ENCODE measurements at regions not wholly inside any gene's neighbourhood (a gene's known extent, or its start where the extent isn't known, plus 50 kb on each side); places are given as distances from the start of the nearest gene placed in this dataset.
"Not testable (repeated sequence)": the region's sequence is repeated elsewhere in the genome, so short reads cannot be mapped to it uniquely, and the experiment has no call there.

DNA sequence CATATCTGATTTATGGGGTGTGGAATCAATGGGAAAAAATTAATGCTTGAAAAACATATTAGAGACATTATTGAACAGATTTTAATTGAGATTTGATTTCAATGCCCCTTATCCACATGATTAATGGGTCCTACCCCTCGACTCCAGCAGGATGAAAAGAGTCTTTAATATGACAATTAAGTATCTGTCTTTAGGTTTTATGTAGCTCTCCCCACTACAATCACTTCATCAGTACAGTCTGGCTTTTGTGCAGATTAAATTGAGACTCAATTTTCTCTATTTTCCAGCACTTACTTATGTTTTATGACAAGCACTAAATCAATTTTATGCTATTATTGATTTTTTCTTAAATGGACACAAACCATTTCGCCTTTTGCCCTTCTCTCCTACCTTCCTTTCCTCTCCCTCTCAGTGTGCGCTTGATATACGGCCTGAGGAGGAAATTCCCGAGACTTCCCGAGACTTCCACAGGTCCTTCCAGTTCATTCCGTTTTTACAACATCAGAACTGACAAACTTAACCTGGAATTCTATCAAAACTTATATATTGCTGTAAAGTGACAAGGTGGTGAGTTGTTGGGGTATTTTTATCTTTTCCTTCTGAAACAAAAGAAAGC, 555.1 kb upstream of the SALL3 start:
- Histone ChIP-seq H3K36me3 (ENCODE audit: control insufficient read depth, insufficient read depth, low read length, severe bottlenecking) (no peaks in the 10 kb centered on the region), H3K4me1 (ENCODE audit: control insufficient read depth, insufficient read depth, low read length) (no peaks in the 10 kb centered on the region), H3K9me3 (ENCODE audit: control insufficient read depth, low read length) (no peaks in the 10 kb centered on the region), H3K9ac (ENCODE audit: low read length) (no peak overlapping the region), H3K27me3 (replicated peaks; ENCODE audit: control insufficient read depth, insufficient read depth, low read length) (no peaks in the 10 kb centered on the region), H3K4me3 (ENCODE audit: low read length) (no peak overlapping the region)
- DNase-seq (ENCODE audit: low read depth) = no peak

DNA sequence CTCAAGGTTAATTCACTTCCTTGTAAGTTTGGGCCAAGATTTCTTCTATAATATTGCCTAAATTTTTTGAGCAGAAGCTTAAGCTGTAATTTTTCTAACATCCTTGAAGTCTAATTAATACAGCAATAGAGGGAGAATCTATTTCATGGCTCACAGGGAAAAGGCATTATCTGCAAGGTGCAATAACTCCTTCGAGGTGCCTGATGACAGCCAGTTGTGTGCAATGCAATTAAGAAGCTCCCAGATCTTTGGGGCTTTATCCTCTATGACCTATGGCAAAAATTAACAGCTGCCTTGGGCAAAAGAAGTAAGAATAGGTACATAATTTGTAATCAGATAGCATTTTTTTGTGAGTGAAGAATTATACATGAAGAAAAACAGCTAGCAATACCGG, 554.6 kb upstream of the SALL3 start:
- Histone ChIP-seq H3K4me3 (ENCODE audit: low read length) (no peak overlapping the region), H3K27me3 (replicated peaks; ENCODE audit: control insufficient read depth, insufficient read depth, low read length) (no peaks in the 10 kb centered on the region), H3K36me3 (ENCODE audit: control insufficient read depth, insufficient read depth, low read length, severe bottlenecking) (no peaks in the 10 kb centered on the region), H3K9ac (ENCODE audit: low read length) (no peak overlapping the region), H3K9me3 (ENCODE audit: control insufficient read depth, low read length) (no peaks in the 10 kb centered on the region), H3K4me1 (ENCODE audit: control insufficient read depth, insufficient read depth, low read length) (no peaks in the 10 kb centered on the region)
- no peak for DNase-seq (ENCODE audit: low read depth)

- Histone ChIP-seq H3K9ac (ENCODE audit: low read length) (no peak overlapping the region), H3K9me3 (ENCODE audit: control insufficient read depth, low read length) (peaks cover 3% of the 10 kb centered on the region), H3K36me3 (ENCODE audit: control insufficient read depth, insufficient read depth, low read length, severe bottlenecking) (no peaks in the 10 kb centered on the region), H3K4me1 (ENCODE audit: control insufficient read depth, insufficient read depth, low read length) (no peaks in the 10 kb centered on the region), H3K4me3 (ENCODE audit: low read length) (no peak overlapping the region), H3K27me3 (replicated peaks; ENCODE audit: control insufficient read depth, insufficient read depth, low read length) (no peaks in the 10 kb centered on the region)
- no peak for DNase-seq (ENCODE audit: low read depth)
These were observed 552.5 kb upstream of the SALL3 start for GRCh38 chr18:78427081-78427480.

DNA sequence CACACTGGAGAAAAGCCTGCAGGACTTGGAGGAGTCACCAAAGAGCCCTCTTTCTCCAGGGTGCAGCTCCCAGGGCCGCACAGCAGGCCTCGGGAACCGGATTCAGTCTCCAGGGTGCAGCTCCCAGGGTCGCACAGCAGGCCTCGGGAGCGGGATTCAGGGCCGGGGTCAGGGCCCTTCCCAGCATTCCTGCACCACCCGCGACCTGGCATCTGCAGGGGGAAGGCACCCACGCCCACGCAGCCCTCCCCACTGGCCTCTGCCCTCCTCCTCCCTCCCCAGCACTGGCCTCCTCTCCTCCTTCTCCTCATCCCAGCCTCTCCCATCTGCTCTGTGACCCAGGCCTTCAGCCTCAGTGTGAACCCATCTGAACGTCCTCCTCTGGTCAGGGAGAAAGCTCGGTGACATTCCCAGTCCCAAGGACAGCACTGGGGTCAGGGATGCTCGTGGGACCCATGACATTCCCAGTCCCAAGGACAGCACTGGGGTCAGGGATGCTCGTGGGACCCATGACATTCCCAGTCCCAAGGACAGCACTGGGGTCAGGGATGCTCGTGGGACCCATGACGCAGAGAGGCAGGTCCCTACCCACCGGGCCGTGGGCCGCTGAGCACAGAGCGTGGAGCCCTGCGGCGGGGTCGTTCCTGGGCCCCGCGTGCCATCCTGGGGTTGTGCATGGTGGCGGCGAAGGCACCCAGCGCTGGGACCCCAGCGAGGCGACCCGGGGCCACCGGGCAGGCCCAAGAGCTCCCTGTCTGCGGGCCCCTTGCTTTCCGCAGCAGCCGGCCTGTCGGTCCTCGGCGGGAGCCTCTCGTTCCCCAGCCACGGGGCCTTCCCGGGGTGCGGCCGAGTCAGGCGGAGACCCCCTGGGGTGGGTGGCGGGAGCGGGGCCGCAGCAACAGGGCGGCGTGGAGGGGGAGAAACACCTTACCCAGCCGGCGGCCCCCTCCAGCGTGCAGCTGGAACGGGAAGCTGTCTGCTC, 550.2 kb upstream of the SALL3 start:
- no peaks in the 10 kb centered on the region for H3K4me1 ChIP-seq (ENCODE audit: control insufficient read depth, insufficient read depth, low read length)
- H3K9me3 ChIP-seq (ENCODE audit: control insufficient read depth, low read length) = peaks cover 3% of the 10 kb centered on the region
- no peak overlapping the region for H3K9ac ChIP-seq (ENCODE audit: low read length)
- H3K27me3 ChIP-seq (replicated peaks; ENCODE audit: control insufficient read depth, insufficient read depth, low read length) = no peaks in the 10 kb centered on the region
- H3K36me3 ChIP-seq (ENCODE audit: control insufficient read depth, insufficient read depth, low read length, severe bottlenecking) = no peaks in the 10 kb centered on the region
- no peak overlapping the region for H3K4me3 ChIP-seq (ENCODE audit: low read length)
- DNase-seq (ENCODE audit: low read depth) = no peak

GRCh38 chr18:78430131-78430758, 549.4 kb upstream of the SALL3 start:
- DNase-seq (ENCODE audit: low read depth) = no peak
- peaks cover 3% of the 10 kb centered on the region for H3K9me3 ChIP-seq (ENCODE audit: control insufficient read depth, low read length)
- no peaks in the 10 kb centered on the region for H3K36me3 ChIP-seq (ENCODE audit: control insufficient read depth, insufficient read depth, low read length, severe bottlenecking)
- H3K27me3 ChIP-seq (replicated peaks; ENCODE audit: control insufficient read depth, insufficient read depth, low read length) = no peaks in the 10 kb centered on the region
- H3K4me3 ChIP-seq (ENCODE audit: low read length) = no peak overlapping the region
- no peaks in the 10 kb centered on the region for H3K4me1 ChIP-seq (ENCODE audit: control insufficient read depth, insufficient read depth, low read length)
- H3K9ac ChIP-seq (ENCODE audit: low read length) = no peak overlapping the region

- DNase-seq (ENCODE audit: low read depth) = no peak
These were observed 548.0 kb upstream of the SALL3 start for GRCh38 chr18:78431606-78432005.

DNA sequence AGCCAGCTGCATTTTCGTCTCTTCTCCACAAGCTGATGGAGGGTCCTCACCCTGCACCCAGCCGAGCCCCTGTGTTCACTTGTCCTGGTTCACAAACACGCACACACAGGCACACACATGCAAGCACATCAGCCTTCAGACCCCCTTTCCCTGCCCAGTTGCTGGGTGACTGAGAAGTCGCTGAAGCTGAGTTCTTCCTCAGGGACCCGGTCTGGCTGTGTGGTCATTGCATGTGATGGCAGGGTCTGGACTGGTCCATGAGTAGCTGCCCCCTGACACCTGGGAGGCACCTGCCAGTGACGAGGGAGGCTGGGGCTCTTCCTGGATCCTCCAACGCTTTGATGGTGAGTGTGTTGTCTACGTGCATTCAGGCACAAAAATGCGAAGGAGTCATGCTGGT, 546.1 kb upstream of the SALL3 start:
- no peaks in the 10 kb centered on the region for H3K4me1 ChIP-seq (ENCODE audit: control insufficient read depth, insufficient read depth, low read length)
- H3K9me3 ChIP-seq (ENCODE audit: control insufficient read depth, low read length) = peaks cover 3% of the 10 kb centered on the region
- no peak overlapping the region for H3K4me3 ChIP-seq (ENCODE audit: low read length)
- H3K27me3 ChIP-seq (replicated peaks; ENCODE audit: control insufficient read depth, insufficient read depth, low read length) = no peaks in the 10 kb centered on the region
- H3K36me3 ChIP-seq (ENCODE audit: control insufficient read depth, insufficient read depth, low read length, severe bottlenecking) = no peaks in the 10 kb centered on the region
- no peak for DNase-seq (ENCODE audit: low read depth)
- no peak overlapping the region for H3K9ac ChIP-seq (ENCODE audit: low read length)

More at GRCh38 chr18:78431606-78432005, 548.0 kb upstream of the SALL3 start:
- Histone ChIP-seq H3K4me3 (ENCODE audit: low read length) (no peak overlapping the region), H3K36me3 (ENCODE audit: control insufficient read depth, insufficient read depth, low read length, severe bottlenecking) (no peaks in the 10 kb centered on the region), H3K9me3 (ENCODE audit: control insufficient read depth, low read length) (peaks cover 3% of the 10 kb centered on the region), H3K27me3 (replicated peaks; ENCODE audit: control insufficient read depth, insufficient read depth, low read length) (no peaks in the 10 kb centered on the region), H3K9ac (ENCODE audit: low read length) (no peak overlapping the region), H3K4me1 (ENCODE audit: control insufficient read depth, insufficient read depth, low read length) (no peaks in the 10 kb centered on the region)

DNA sequence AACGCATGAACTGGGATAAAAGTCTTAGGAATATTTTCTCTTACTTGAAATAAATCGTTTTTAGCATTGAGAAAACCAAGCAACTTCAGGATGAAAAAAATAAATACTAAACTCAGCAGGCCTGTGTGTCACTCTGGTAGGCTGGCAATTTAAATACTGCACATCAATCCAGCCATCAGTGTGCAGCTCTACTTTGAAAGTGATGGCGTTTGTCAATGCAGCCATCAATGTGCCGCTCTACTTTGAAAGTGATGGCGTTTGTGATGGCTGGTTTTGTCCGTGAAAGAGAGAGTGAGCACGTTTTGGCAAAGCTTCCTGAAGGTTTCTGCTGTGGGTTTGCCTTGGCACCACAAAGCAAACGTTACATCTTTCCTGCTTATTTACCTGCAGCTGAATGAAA, 543.5 kb upstream of the SALL3 start:
- H3K36me3 ChIP-seq (ENCODE audit: control insufficient read depth, insufficient read depth, low read length, severe bottlenecking) = no peaks in the 10 kb centered on the region
- H3K27me3 ChIP-seq (replicated peaks; ENCODE audit: control insufficient read depth, insufficient read depth, low read length) = no peaks in the 10 kb centered on the region
- H3K4me3 ChIP-seq (ENCODE audit: low read length) = no peak overlapping the region
- no peak overlapping the region for H3K9ac ChIP-seq (ENCODE audit: low read length)
- DNase-seq (ENCODE audit: low read depth) = no peak
- H3K4me1 ChIP-seq (ENCODE audit: control insufficient read depth, insufficient read depth, low read length) = no peaks in the 10 kb centered on the region
- peaks cover 3% of the 10 kb centered on the region for H3K9me3 ChIP-seq (ENCODE audit: control insufficient read depth, low read length)

DNA sequence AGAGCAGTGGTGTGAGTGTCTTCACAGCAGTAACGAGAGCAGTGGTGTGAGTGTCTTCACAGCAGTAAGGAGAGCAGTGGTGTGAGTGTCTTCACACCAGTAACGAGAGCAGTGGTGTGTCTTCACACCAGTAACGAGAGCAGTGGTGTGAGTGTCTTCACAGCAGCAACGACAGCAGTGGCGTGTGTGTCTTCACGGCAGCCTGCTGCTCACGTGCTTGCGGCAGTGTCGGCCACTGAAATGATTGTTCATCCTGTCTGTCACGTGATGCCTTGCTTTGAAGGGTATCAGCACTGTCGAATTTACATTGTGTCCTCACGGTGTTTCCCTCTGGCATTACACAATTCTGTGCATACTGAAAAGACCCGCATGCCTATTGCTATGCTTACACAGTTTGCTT, 541.4 kb upstream of the SALL3 start:
- H3K9ac ChIP-seq (ENCODE audit: low read length); H3K27me3 ChIP-seq (replicated peaks; ENCODE audit: control insufficient read depth, insufficient read depth, low read length); H3K9me3 ChIP-seq (ENCODE audit: control insufficient read depth, low read length); H3K4me3 ChIP-seq (ENCODE audit: low read length); H3K36me3 ChIP-seq (ENCODE audit: control insufficient read depth, insufficient read depth, low read length, severe bottlenecking); H3K4me1 ChIP-seq (ENCODE audit: control insufficient read depth, insufficient read depth, low read length); DNase-seq (ENCODE audit: low read depth): not testable (repeated sequence)

- no peaks in the 10 kb centered on the region for H3K36me3 ChIP-seq (ENCODE audit: control insufficient read depth, insufficient read depth, low read length, severe bottlenecking)
- no peaks in the 10 kb centered on the region for H3K27me3 ChIP-seq (replicated peaks; ENCODE audit: control insufficient read depth, insufficient read depth, low read length)
- no peak overlapping the region for H3K4me3 ChIP-seq (ENCODE audit: low read length)
- DNase-seq (ENCODE audit: low read depth) = no peak
- no peak overlapping the region for H3K9ac ChIP-seq (ENCODE audit: low read length)
- H3K4me1 ChIP-seq (ENCODE audit: control insufficient read depth, insufficient read depth, low read length) = no peaks in the 10 kb centered on the region
- H3K9me3 ChIP-seq (ENCODE audit: control insufficient read depth, low read length) = no peaks in the 10 kb centered on the region
These were observed 533.7 kb upstream of the SALL3 start for GRCh38 chr18:78445880-78446279.

- Histone ChIP-seq H3K9me3 (ENCODE audit: control insufficient read depth, low read length) (no peaks in the 10 kb centered on the region), H3K36me3 (ENCODE audit: control insufficient read depth, insufficient read depth, low read length, severe bottlenecking) (no peaks in the 10 kb centered on the region), H3K9ac (ENCODE audit: low read length) (no peak overlapping the region), H3K27me3 (replicated peaks; ENCODE audit: control insufficient read depth, insufficient read depth, low read length) (no peaks in the 10 kb centered on the region), H3K4me1 (ENCODE audit: control insufficient read depth, insufficient read depth, low read length) (no peaks in the 10 kb centered on the region), H3K4me3 (ENCODE audit: low read length) (no peak overlapping the region)
- DNase-seq (ENCODE audit: low read depth) = no peak
These were observed 532.4 kb upstream of the SALL3 start for GRCh38 chr18:78447211-78447610.
